ENCODE measurements at regions not wholly inside any gene's neighbourhood (a gene's known extent, or its start where the extent isn't known, plus 50 kb on each side); places are given as distances from the start of the nearest gene placed in this dataset.

DNA sequence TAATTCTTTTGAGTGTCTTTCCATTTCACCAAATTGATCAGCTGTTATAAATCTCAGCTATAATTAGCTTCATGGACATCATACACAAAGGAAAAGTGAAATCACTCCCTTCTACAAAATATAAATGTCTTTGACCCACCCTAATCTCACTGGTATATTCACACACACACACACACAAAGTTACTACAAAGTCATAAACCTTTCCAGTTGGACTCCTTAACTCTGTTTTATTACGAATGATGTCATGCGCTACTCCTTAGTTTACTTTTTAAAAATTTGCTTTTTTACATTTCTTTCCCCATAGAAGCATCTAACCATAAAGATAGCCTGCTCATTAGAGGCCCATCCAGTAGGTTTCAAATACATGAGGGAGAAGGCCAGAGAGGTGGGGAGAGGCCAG lies 103.0 kb downstream of the SLC30A10 start:
- Histone ChIP-seq H3K27ac (no peak overlapping the region), H3K4me3 (no peak overlapping the region), H3K9me3 (no peaks in the 10 kb centered on the region), H3K27me3 (ENCODE audit: insufficient read depth in 3 of 3, low read length in 2 of 3) (no peaks in the 10 kb centered on the region), H3K4me1 (no peaks in the 10 kb centered on the region), H3K36me3 (ENCODE audit: insufficient read depth in 1 of 2, low read depth in 1 of 2) (no peaks in the 10 kb centered on the region)
- WGBS, 3 donors: 88 to 94% (median 92%) methylated on average over 2 of the region's 2 CpGs
- TF ChIP-seq, protein P1, sequence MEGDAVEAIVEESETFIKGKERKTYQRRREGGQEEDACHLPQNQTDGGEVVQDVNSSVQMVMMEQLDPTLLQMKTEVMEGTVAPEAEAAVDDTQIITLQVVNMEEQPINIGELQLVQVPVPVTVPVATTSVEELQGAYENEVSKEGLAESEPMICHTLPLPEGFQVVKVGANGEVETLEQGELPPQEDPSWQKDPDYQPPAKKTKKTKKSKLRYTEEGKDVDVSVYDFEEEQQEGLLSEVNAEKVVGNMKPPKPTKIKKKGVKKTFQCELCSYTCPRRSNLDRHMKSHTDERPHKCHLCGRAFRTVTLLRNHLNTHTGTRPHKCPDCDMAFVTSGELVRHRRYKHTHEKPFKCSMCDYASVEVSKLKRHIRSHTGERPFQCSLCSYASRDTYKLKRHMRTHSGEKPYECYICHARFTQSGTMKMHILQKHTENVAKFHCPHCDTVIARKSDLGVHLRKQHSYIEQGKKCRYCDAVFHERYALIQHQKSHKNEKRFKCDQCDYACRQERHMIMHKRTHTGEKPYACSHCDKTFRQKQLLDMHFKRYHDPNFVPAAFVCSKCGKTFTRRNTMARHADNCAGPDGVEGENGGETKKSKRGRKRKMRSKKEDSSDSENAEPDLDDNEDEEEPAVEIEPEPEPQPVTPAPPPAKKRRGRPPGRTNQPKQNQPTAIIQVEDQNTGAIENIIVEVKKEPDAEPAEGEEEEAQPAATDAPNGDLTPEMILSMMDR (IDR thresholded peaks at IDR 0.05): no peak
- ATAC-seq: no peak
- intact Hi-C loops (cut with DNase I): no loop called here
- DNase-seq: no peak

DNA sequence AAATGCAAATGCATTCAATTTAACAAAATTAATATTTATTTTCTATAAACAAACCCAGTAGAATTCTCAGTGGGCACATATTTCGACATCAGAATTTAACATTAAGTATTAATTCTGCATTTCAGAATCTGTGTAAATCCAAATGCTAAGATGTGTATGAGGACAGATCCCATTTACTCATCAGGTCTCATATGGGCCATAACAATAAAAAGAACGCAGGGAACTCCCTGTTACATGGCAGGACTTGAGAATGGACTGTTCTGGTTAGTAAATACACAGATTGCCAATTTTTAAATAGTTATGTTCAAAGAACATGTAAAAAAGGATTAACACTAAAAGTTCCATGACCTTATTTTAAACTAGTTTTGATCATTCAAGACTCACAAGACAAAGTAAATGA lies 104.0 kb downstream of the SLC30A10 start:
- TF ChIP-seq, protein P1 (IDR thresholded peaks at IDR 0.05): no peak
- ATAC-seq (no peak), DNase-seq (no peak)
- Histone ChIP-seq H3K9me3 (no peaks in the 10 kb centered on the region), H3K4me3 (no peak overlapping the region), H3K4me1 (no peaks in the 10 kb centered on the region), H3K27ac (no peak overlapping the region), H3K27me3 (ENCODE audit: insufficient read depth in 3 of 3, low read length in 2 of 3) (no peaks in the 10 kb centered on the region), H3K36me3 (ENCODE audit: insufficient read depth in 1 of 2, low read depth in 1 of 2) (no peaks in the 10 kb centered on the region)
- intact Hi-C loops (cut with DNase I): no loop called here
- 75 to 79% (median 77%) methylated on average over 2 of the region's 2 CpGs for WGBS, 3 donors

DNA sequence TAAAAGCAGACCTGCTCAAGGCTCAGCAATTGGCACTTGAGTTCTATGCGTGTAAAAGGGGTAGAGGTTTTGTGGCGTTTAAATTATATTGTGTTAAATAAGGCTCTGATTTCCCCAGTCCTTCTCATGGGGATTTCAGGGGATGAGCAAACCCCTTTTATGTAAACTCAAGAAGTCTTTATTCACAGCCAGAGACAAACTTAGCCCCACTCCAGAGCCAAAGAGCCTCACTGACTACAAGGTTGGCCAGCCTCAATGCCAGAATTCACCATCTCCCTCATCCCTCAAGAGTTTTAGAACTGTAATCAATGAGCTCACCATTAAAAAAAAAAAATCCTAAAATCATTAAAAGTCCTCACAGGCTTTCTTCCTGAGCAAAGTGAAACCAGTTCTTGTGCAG lies 107.8 kb downstream of the SLC30A10 start:
- H3K4me3 ChIP-seq: no peak overlapping the region
- TF ChIP-seq, protein P1 (IDR thresholded peaks at IDR 0.05): no peak
- H3K9me3 ChIP-seq: no peaks in the 10 kb centered on the region
- H3K27ac ChIP-seq: no peak overlapping the region
- DNase-seq (no peak), ATAC-seq (no peak)
- no peaks in the 10 kb centered on the region for H3K27me3 ChIP-seq (ENCODE audit: insufficient read depth in 3 of 3, low read length in 2 of 3)
- H3K4me1 ChIP-seq: no peaks in the 10 kb centered on the region
- H3K36me3 ChIP-seq (ENCODE audit: insufficient read depth in 1 of 2, low read depth in 1 of 2): no peaks in the 10 kb centered on the region
- intact Hi-C loops (cut with DNase I): no loop called here
- WGBS, 3 donors: 40 to 46% (median 41%) methylated on average over 2 of the region's 2 CpGs

DNA sequence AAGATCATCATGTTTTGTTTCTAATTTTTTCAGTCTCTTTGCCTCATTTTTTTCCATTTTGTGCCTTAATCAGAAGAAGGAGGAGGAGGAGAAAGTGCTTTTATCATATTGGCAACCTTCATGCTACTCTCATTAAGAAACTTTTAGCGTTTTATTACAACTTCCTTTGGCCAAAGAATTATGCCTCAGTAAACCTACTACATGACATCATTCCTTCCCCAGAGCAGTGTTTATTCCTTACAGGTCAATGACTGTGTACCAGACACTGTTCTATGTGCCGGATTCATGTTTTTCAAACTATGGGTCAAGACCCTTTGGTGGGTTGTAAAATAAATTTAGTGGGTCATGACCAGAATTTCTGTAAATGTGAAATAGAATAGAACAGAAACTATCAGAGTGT lies 110.4 kb downstream of the SLC30A10 start:
- ATAC-seq (no peak), DNase-seq (no peak)
- intact Hi-C loops (cut with DNase I): loop anchor here in 1 of 2 donors (10.0 kb wide), 1 partner anchor 1483 kb away; no protein-coding TSS in a partner anchor
- no peaks in the 10 kb centered on the region for H3K27me3 ChIP-seq (ENCODE audit: insufficient read depth in 3 of 3, low read length in 2 of 3)
- H3K27ac ChIP-seq: no peak overlapping the region
- no peaks in the 10 kb centered on the region for H3K36me3 ChIP-seq (ENCODE audit: insufficient read depth in 1 of 2, low read depth in 1 of 2)
- no peak overlapping the region for H3K4me3 ChIP-seq
- TF ChIP-seq, protein P1 (IDR thresholded peaks at IDR 0.05): no peak
- no peaks in the 10 kb centered on the region for H3K4me1 ChIP-seq
- H3K9me3 ChIP-seq: no peaks in the 10 kb centered on the region
- 61 to 76% (median 69%) methylated on average over 2 of the region's 2 CpGs for WGBS, 3 donors

DNA sequence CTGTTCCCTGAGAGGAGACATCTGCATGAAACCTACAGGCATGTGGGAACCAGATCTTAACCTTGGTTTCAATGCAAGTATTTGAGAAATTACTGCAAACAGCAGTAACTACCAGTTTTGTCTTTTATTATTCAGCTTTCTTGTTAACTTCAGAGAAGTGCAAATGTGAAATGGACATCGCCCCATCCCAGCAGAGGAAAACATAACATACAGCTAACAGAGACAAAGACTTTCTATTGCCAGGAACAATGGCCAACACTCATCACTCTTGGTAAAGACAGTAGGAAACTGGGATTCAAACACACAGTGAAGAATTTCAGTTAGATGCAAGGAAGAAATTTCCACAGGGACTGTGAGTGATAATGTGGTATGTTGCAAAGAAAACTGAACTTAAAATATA lies 115.1 kb downstream of the SLC30A10 start:
- no peak overlapping the region for H3K27ac ChIP-seq
- WGBS, 3 donors: 68 to 78% (median 71%) methylated on average over 1 of the region's 1 CpG
- intact Hi-C loops (cut with DNase I): loop anchor here in 1 of 2 donors (10.0 kb wide), 1 partner anchor 1478 kb away; no protein-coding TSS in a partner anchor

More for the DNA sequence above, 115.1 kb downstream of the SLC30A10 start:
- H3K36me3 ChIP-seq (ENCODE audit: insufficient read depth in 1 of 2, low read depth in 1 of 2): no peaks in the 10 kb centered on the region
- H3K27me3 ChIP-seq (ENCODE audit: insufficient read depth in 3 of 3, low read length in 2 of 3): no peaks in the 10 kb centered on the region
- no peaks in the 10 kb centered on the region for H3K9me3 ChIP-seq
- ATAC-seq: no peak
- H3K4me3 ChIP-seq: no peak overlapping the region
- TF ChIP-seq, protein P1 (IDR thresholded peaks at IDR 0.05): no peak
- no peak for DNase-seq
- H3K4me1 ChIP-seq: no peaks in the 10 kb centered on the region

Measured in psoas muscle (tissue), 7 donors.